ENCODE measurements at regions not wholly inside any gene's neighbourhood (a gene's known extent, or its start where the extent isn't known, plus 50 kb on each side); places are given as distances from the start of the nearest gene placed in this dataset.

DNA sequence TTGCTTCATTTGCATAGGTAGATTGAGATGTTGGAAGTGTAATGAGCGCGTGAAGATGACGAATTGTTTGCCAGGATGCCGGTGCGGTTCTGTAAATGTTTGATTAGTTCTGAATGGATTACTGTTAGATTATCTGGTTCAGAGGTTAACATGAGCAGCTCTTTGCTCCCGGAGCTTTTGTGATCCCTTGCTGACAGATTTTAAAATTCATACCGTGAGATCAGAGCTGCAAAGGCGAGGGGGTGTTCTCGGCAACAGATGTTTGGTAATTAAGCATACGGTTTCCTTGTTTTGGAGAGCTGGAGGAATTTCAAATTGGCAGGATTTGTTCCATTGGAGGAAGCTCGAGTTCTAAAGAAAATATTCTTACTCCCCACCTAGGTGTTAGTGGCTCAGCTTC is 237.8 kb upstream of the GPR26 start:
- no peak overlapping the region for H3K27ac ChIP-seq (ENCODE audit: extremely low read length, insufficient read depth, low read length)
- in situ Hi-C loops (cut with HindIII; ENCODE audit: extremely low pct_ligation_motif_present, low pct_unique_long_range_greater_than_20kb): no loop called here
- WGBS (ENCODE audit: low lambda C conversion rate): 0% methylated on average over 11 of the region's 11 CpGs
- BruUV-seq (replicated peaks): no TSS peak
- CTCF ChIA-PET (ENCODE audit: low intra/inter-chr PET ratio, low total read pairs): no interaction called here
- 0 out of 6 replicates have a peak overlapping the region, but pooled peaks of 1 of the 3 experiments have one; percentile 11 for H3K4me3 ChIP-seq (replicated peaks in 1 of 3; ENCODE audit: insufficient read depth in 1 of 3, low read depth in 2 of 3, low read length in 3 of 3)
- H3K9ac ChIP-seq (ENCODE audit: insufficient read depth, low read depth, low read length): no peak overlapping the region
- intact Hi-C loops (cut with micrococcal nuclease; ENCODE audit: unreplicated experiment): no loop called here
- ATAC-seq: peak; percentile 54
- H3K27me3 ChIP-seq (ENCODE audit: control insufficient read depth in 1 of 2, insufficient read depth in 2 of 2, low read length in 2 of 2): peaks cover 0 to 17% of the 10 kb centered on the region in 2 experiments; a peak in 2 of 5 replicates
- peak; percentile 40 for DNase-seq (ENCODE audit: low spot score)
- no peak overlapping the region for H2AFZ ChIP-seq (ENCODE audit: low read length)
- TF ChIP-seq YEATS4 (CRISPR knock-in tag; IDR thresholded peaks at IDR 0.05; ENCODE audit: borderline replicate concordance): no peak
- TF ChIP-seq ZMYM4 (CRISPR knock-in tag; IDR thresholded peaks at IDR 0.05): no peak
- TF ChIP-seq PPARG (CRISPR knock-in tag; conservative IDR thresholded peaks at IDR 0.05): peak; percentile 79
- TF ChIP-seq RAD51 (IDR thresholded peaks at IDR 0.05; ENCODE audit: borderline replicate concordance): no peak
- TF ChIP-seq, protein P1, sequence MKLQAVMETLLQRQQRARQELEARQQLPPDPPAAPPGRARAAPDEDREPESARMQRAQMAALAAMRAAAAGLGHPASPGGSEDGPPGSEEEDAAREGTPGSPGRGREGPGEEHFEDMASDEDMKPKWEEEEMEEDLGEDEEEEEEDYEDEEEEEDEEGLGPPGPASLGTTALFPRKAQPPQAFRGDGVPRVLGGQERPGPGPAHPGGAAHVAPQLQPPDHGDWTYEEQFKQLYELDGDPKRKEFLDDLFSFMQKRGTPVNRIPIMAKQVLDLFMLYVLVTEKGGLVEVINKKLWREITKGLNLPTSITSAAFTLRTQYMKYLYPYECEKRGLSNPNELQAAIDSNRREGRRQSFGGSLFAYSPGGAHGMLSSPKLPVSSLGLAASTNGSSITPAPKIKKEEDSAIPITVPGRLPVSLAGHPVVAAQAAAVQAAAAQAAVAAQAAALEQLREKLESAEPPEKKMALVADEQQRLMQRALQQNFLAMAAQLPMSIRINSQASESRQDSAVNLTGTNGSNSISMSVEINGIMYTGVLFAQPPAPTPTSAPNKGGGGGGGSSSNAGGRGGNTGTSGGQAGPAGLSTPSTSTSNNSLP (IDR thresholded peaks at IDR 0.05; ENCODE audit: low read depth, low read length): peak; percentile 26; the same call in 1 of the 2 replicates
- no peak for TF ChIP-seq ZNF136 (CRISPR knock-in tag; IDR thresholded peaks at IDR 0.05; ENCODE audit: low read depth)
- TF ChIP-seq, protein P2, sequence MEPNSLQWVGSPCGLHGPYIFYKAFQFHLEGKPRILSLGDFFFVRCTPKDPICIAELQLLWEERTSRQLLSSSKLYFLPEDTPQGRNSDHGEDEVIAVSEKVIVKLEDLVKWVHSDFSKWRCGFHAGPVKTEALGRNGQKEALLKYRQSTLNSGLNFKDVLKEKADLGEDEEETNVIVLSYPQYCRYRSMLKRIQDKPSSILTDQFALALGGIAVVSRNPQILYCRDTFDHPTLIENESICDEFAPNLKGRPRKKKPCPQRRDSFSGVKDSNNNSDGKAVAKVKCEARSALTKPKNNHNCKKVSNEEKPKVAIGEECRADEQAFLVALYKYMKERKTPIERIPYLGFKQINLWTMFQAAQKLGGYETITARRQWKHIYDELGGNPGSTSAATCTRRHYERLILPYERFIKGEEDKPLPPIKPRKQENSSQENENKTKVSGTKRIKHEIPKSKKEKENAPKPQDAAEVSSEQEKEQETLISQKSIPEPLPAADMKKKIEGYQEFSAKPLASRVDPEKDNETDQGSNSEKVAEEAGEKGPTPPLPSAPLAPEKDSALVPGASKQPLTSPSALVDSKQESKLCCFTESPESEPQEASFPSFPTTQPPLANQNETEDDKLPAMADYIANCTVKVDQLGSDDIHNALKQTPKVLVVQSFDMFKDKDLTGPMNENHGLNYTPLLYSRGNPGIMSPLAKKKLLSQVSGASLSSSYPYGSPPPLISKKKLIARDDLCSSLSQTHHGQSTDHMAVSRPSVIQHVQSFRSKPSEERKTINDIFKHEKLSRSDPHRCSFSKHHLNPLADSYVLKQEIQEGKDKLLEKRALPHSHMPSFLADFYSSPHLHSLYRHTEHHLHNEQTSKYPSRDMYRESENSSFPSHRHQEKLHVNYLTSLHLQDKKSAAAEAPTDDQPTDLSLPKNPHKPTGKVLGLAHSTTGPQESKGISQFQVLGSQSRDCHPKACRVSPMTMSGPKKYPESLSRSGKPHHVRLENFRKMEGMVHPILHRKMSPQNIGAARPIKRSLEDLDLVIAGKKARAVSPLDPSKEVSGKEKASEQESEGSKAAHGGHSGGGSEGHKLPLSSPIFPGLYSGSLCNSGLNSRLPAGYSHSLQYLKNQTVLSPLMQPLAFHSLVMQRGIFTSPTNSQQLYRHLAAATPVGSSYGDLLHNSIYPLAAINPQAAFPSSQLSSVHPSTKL (CRISPR knock-in tag; IDR thresholded peaks at IDR 0.05): 0 out of 2 replicates have a peak, but pooled peaks have one; percentile 7
- no peak for TF ChIP-seq CENPT (CRISPR knock-in tag; IDR thresholded peaks at IDR 0.05; ENCODE audit: low read depth)
- 0 out of 2 replicates have a peak, but pooled peaks have one; percentile 10 for TF ChIP-seq CREB1 (IDR thresholded peaks at IDR 0.05)
- TF ChIP-seq CREB1 (CRISPR knock-in tag; IDR thresholded peaks at IDR 0.05): no peak
- TF ChIP-seq, protein P3, sequence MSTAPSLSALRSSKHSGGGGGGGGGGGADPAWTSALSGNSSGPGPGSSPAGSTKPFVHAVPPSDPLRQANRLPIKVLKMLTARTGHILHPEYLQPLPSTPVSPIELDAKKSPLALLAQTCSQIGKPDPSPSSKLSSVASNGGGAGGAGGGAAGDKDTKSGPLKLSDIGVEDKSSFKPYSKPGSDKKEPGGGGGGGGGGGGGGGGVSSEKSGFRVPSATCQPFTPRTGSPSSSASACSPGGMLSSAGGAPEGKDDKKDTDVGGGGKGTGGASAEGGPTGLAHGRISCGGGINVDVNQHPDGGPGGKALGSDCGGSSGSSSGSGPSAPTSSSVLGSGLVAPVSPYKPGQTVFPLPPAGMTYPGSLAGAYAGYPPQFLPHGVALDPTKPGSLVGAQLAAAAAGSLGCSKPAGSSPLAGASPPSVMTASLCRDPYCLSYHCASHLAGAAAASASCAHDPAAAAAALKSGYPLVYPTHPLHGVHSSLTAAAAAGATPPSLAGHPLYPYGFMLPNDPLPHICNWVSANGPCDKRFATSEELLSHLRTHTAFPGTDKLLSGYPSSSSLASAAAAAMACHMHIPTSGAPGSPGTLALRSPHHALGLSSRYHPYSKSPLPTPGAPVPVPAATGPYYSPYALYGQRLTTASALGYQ (CRISPR knock-in tag; IDR thresholded peaks at IDR 0.05): no peak
- no peak for TF ChIP-seq ARNT (IDR thresholded peaks at IDR 0.05)
- TF ChIP-seq ZNF766 (CRISPR knock-in tag; IDR thresholded peaks at IDR 0.05; ENCODE audit: borderline replicate concordance): no peak
- no peak for TF ChIP-seq ARID2 (CRISPR knock-in tag; IDR thresholded peaks at IDR 0.05; ENCODE audit: borderline replicate concordance)
- peak; percentile 23; the same call in 1 of the 2 replicates for TF ChIP-seq CREM (IDR thresholded peaks at IDR 0.05)
- no peak for TF ChIP-seq CREM (CRISPR knock-in tag; IDR thresholded peaks at IDR 0.05)
- TF ChIP-seq HIVEP1 (CRISPR knock-in tag; IDR thresholded peaks at IDR 0.05): no peak
- TF ChIP-seq NR2F6 (IDR thresholded peaks at IDR 0.05): no peak
- TF ChIP-seq NR2F6 (CRISPR knock-in tag; IDR thresholded peaks at IDR 0.05): no peak
- no peaks in the 10 kb centered on the region for H3K36me3 ChIP-seq (replicated peaks in 1 of 2; ENCODE audit: control insufficient read depth in 1 of 2, insufficient read depth in 2 of 2, low read length in 2 of 2)
- H3K9me3 ChIP-seq (ENCODE audit: low read length): no peaks in the 10 kb centered on the region
- H3K4me1 ChIP-seq (ENCODE audit: insufficient read depth, low read length): peaks cover 21% of the 10 kb centered on the region
- H4K20me1 ChIP-seq (ENCODE audit: insufficient read depth, low read length): no peaks in the 10 kb centered on the region
- POLR2A ChIA-PET: no interaction called here
- H3K4me2 ChIP-seq (ENCODE audit: low read depth, low read length): peak overlapping the region; percentile 46
- FAIRE-seq: no peak
- no peaks in the 10 kb centered on the region for H3K79me2 ChIP-seq (ENCODE audit: insufficient read depth, low read length)

Data from HepG2 (cell line).